M059J (cell line): ENCODE measurements at regions not wholly inside any gene's neighbourhood (a gene's known extent, or its start where the extent isn't known, plus 50 kb on each side); places are given as distances from the start of the nearest gene placed in this dataset.

Experiments
- DNase-seq: peaks from one replicate; pipeline ENCODE4 v3.0.0-alpha.2; 2012; ENCODE audit warnings: low read depth

GRCh38 chr2:8517850-8518498 lies 163.9 kb upstream of the ID2 start:
- no peak for DNase-seq

DNA sequence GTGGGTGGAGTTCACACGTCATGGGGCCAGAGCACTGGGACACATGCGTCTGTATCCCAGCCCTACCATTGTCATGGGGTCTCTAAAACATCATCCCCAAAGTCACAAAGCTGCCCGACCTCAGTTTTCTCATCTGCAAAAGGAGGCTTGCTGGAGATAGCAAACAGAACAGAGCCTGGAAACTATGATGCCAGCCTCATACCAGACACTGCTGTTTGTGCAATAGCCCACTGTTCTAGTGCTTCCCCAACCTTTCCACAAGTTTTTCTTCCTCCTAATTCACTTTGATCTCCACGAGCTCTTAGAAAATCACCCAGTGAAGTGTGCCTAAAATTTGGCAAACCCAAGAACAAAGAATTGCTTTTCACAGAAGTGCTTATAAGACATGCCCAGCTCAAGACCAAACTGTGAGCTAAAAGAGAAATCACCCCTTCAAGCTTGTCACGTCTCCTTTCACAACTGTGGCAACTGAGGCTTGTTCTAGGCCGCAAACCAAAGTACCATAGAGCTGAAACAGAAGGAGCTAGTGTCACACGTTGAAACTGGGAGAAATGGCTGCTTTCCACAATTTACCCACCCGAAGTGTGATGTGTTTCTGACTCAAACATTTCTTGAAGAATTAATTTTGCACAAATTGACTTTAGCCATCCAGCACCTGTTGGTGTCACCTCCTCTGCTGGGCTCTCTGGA lies 162.7 kb upstream of the ID2 start:
- DNase-seq, result no peak

- no peak for DNase-seq
These were observed 161.0 kb upstream of the ID2 start for GRCh38 chr2:8520791-8521344.

DNA sequence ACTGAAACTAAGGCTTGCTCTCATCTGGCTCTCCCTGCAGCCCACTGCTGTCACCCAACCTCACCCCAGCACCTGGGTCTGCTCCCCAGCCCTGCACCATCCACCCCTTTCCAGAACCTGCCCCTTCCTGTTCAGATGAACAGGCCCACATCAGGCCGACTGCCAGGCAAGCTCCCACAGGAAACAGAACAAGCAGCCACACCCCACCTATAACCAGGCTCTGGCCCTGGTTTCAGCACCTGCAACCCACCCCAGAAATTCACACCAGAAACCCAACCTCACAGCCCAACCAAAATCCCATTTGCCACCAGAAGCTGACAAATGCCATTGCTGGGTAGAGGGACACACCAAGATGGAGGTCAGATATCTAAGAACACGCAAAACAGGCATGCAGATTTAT lies 159.2 kb upstream of the ID2 start:
- DNase-seq, result no peak

- no peak for DNase-seq
These were observed 157.5 kb upstream of the ID2 start for GRCh38 chr2:8524388-8524787.

DNA sequence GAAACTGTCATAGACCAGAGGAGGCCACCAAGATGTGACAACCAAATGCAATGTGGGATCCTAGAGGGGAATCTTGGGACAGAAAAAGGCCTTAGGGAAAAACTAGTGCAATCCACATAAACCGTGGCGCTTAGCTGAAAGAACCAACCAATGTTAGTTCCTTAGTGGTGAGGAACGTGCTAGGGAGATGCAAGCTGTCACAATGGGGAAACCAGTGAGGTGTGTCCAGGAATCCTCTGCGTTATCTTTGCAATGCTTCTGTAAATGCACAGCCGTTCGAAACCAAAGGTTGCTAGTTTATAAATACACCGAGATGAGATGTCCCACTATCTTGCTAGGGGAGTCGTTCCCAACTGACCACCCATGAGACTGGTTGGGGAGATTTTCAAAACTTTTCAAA lies 157.0 kb upstream of the ID2 start:
- no peak for DNase-seq

DNA sequence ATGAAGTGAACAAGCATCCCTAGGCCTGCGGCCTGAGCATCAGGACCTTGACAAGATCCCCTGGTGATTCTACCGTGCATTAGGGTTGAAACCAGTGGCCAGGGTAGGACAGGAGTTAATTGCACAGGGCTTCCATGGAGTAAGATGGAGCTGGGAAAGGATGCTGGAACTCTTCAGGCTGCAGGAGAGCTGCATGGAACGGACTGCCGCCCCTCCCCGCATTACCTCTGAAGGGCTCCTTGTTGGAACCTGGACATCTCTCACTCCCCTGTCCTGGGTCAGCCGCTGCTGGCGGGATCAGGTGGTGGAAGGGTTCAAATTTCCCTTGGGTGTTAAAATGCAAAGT lies 156.6 kb upstream of the ID2 start:
- DNase-seq, result no peak

- DNase-seq, result peak; percentile 65
These were observed 156.1 kb upstream of the ID2 start for GRCh38 chr2:8525582-8526402.

GRCh38 chr2:8526403-8526696 lies 155.5 kb upstream of the ID2 start:
- DNase-seq, result no peak

- DNase-seq, result no peak
These were observed 154.8 kb upstream of the ID2 start for GRCh38 chr2:8527031-8527430.

- no peak for DNase-seq
These were observed 154.2 kb upstream of the ID2 start for GRCh38 chr2:8527676-8528075.

- DNase-seq, result no peak
These were observed 153.0 kb upstream of the ID2 start for GRCh38 chr2:8528863-8529262.

- no peak for DNase-seq
These were observed 152.1 kb upstream of the ID2 start for GRCh38 chr2:8529706-8530277.

GRCh38 chr2:8531481-8531880 lies 150.4 kb upstream of the ID2 start:
- no peak for DNase-seq

- DNase-seq, result no peak
These were observed 149.4 kb upstream of the ID2 start for GRCh38 chr2:8532438-8532837.

GRCh38 chr2:8533923-8534322 lies 147.9 kb upstream of the ID2 start:
- no peak for DNase-seq

DNA sequence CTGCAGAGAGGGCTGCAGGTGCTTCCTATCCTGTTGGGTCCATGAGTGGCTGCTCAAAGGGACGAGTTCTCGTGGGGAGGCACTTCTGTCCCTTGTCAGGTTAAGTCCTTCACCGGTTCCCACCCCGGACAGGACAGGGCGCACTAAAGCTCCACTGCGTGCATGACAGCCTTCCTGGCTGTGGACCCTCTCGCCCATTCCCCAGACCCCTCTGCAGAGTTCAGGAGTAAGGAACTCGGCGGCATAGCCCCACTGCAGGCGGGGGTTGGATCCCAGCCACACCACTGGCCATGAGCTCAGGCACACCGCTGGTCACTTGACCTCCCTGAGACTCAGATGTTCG lies 147.5 kb upstream of the ID2 start:
- no peak for DNase-seq

GRCh38 chr2:8534729-8535468 lies 147.0 kb upstream of the ID2 start:
- no peak for DNase-seq

GRCh38 chr2:8535469-8535795 lies 146.4 kb upstream of the ID2 start:
- DNase-seq, result no peak

DNA sequence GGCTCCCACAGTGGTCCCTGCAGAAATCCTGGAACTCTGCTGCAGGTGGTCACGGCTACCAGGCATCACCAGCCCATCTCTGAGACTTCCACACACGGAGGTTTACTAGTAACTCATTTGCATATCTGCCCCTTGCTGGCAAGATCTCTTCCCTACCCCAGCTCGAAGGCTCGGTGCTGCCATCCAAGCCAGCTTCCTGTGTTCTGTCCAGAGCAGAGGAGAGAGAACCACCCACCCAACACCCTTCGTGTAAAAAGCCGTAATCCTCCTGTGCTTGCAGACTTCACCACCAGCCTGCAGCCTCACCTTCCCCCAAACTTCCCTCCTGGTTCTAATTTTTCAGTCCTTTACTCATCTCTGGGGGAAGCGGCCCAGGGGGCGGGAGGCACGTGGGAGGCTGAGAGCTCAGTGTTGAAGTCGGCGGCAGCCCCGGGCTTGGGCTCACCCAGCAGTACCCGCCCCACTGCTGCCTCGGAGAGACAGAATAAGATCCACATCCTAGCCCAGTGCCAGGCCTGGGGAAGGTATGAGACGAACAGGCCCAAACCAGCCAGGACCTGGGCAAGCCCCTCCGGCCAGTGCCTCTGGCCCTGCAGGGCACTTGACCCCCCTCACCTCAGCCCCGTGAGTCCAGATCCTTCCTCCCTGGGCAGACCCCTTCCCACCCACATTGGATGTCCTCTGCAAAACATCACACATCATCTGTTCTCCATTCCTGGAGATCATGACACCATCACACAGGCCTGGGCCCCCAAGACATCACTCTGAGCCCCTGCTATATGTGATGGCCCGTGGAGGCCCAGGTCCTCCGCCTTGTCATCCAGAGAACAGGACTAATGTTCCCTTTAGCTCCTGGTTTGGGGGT lies 145.8 kb upstream of the ID2 start:
- no peak for DNase-seq
